SK-N-SH (cell line): ENCODE measurements at regions not wholly inside any gene's neighbourhood (a gene's known extent, or its start where the extent isn't known, plus 50 kb on each side); places are given as distances from the start of the nearest gene placed in this dataset.

ENCODE experiments used
- CTCF ChIA-PET: fragments of 300-600, 350-600 bp; formaldehyde crosslinking; extraction: SDS; loops from one replicate; lab custom pipeline; 2021; lab: Yijun Ruan, JAX
- POLR2A ChIA-PET: fragments of 350-600 bp; sonication (Branson Sonifier 250); formaldehyde crosslinking; extraction: SDS; loops from one replicate; lab custom pipeline; 2020; ENCODE audit warnings: antibody characterized with exemption, inconsistent platforms; lab: Yijun Ruan, JAX
- DNase-seq: peaks from one replicate; pipeline ENCODE4 v3.0.0; 2012
- H2AFZ ChIP-seq: fragments of 200-600 bp; sonication (generic); 2 replicates; pipeline ENCODE4 v1.8.1; 2016; ENCODE audit warnings: antibody characterized with exemption, mild to moderate bottlenecking, low read depth
- H3F3A ChIP-seq: fragments of 200-600 bp; sonication (generic); replicated peaks from 2 replicates; pipeline ENCODE3; 2016; ENCODE audit warnings: antibody characterized with exemption, mild to moderate bottlenecking; ENCODE audit not compliant: insufficient read depth
- H3K27ac ChIP-seq, 2 experiments: fragments of 200-500 bp in 1 of 2; fragments of 200-600 bp in 1 of 2; sonication (Bioruptor generic) in 1 of 2; sonication (generic), shearing (Covaris generic) in 1 of 2; 2 replicates each; pipeline versions ENCODE4 v1.5.1 to v1.6.1; 2014 to 2016; ENCODE audit warnings: low read depth in 2 of 2, inconsistent platforms in 1 of 2, low read length in 1 of 2, mild to moderate bottlenecking in 1 of 2, mixed read lengths in 1 of 2
- H3K27me3 ChIP-seq: fragments of 200-600 bp; sonication (generic), shearing (Covaris generic); 2 replicates; pipeline ENCODE4 v1.6.1; 2016; ENCODE audit warnings: mixed run types; ENCODE audit not compliant: insufficient read depth
- H3K36me3 ChIP-seq, 2 experiments: fragments of 200-500 bp in 1 of 2; fragments of 200-600 bp in 1 of 2; sonication (Bioruptor generic) in 1 of 2; sonication (generic) in 1 of 2; replicated peaks in 1 of 2; 2 replicates each; pipeline versions ENCODE3 to v1.5.1; 2014 to 2016; ENCODE audit warnings: low read length in 1 of 2, mild to moderate bottlenecking in 1 of 2; ENCODE audit not compliant: insufficient read depth in 2 of 2, control insufficient read depth in 1 of 2
- H3K4me1 ChIP-seq, 2 experiments: fragments of 200-500 bp in 1 of 2; fragments of 200-600 bp in 1 of 2; sonication (Bioruptor generic) in 1 of 2; sonication (generic), shearing (Covaris generic) in 1 of 2; 2 replicates each; pipeline versions ENCODE4 v1.5.1 to v1.6.1; 2014 to 2016; ENCODE audit warnings: low read depth in 1 of 2, low read length in 1 of 2, mixed run types in 1 of 2; ENCODE audit not compliant: insufficient read depth in 2 of 2, control insufficient read depth in 1 of 2
- H3K4me2 ChIP-seq: fragments of 200-600 bp; sonication (generic), shearing (Covaris generic); 2 replicates; pipeline ENCODE4 v1.6.1; 2017; ENCODE audit warnings: mixed run types
- H3K4me3 ChIP-seq, 2 experiments: fragments of 200-500 bp in 1 of 2; fragments of 200-600 bp in 1 of 2; sonication (Bioruptor generic) in 1 of 2; sonication (generic), shearing (Covaris generic) in 1 of 2; 2 replicates each; pipeline versions ENCODE4 v1.5.1 to v1.8.1; 2014 to 2016; ENCODE audit warnings: low read depth in 2 of 2, inconsistent platforms in 1 of 2, low read length in 1 of 2, mild to moderate bottlenecking in 1 of 2, mixed read lengths in 1 of 2, moderate library complexity in 1 of 2
- H3K79me2 ChIP-seq: fragments of 200-600 bp; sonication (generic); 2 replicates; pipeline ENCODE4 v1.8.1; 2017; ENCODE audit warnings: mild to moderate bottlenecking; ENCODE audit not compliant: insufficient read depth
- H3K9ac ChIP-seq: fragments of 200-600 bp; sonication (generic); 2 replicates; pipeline ENCODE4 v1.6.1; 2017; ENCODE audit warnings: mixed run types
- H3K9me2 ChIP-seq: fragments of 200-600 bp; sonication (generic); 2 replicates; pipeline ENCODE4 v1.6.1; 2017; ENCODE audit warnings: mixed run types
- H3K9me3 ChIP-seq: fragments of 200-600 bp; sonication (generic); 2 replicates; pipeline ENCODE4 v1.6.1; 2017; ENCODE audit warnings: mixed run types, mild to moderate bottlenecking, moderate library complexity
- H4K20me1 ChIP-seq: fragments of 200-600 bp; sonication (generic); 2 replicates; pipeline ENCODE4 v1.6.1; 2017; ENCODE audit warnings: mild to moderate bottlenecking, mixed run types; ENCODE audit not compliant: insufficient read depth
- CHD2 ChIP-seq: fragments of 150-350 bp; IDR thresholded peaks from 2 replicates; pipeline ENCODE4 v1.6.1; 2018; ENCODE audit warnings: low read length; ENCODE audit not compliant: partially characterized antibody
- CTCF ChIP-seq: fragments of 200-600 bp; sonication (generic); IDR thresholded peaks from 2 replicates; pipeline ENCODE4 v1.6.1; 2017; ENCODE audit warnings: antibody characterized with exemption, mild to moderate bottlenecking, moderate library complexity
- ELF1 ChIP-seq: IDR thresholded peaks from 2 replicates; pipeline ENCODE4 v1.4.0; 2012
- EP300 ChIP-seq, 2 experiments: IDR thresholded peaks; 2 replicates each; pipeline versions ENCODE4 v1.4.0 to v1.6.1; 2012; ENCODE audit warnings: borderline replicate concordance in 1 of 2, low read depth in 1 of 2, low read length in 1 of 2
- EZH2phosphoT487 ChIP-seq: fragments of 200-600 bp; sonication (generic); IDR thresholded peaks from 2 replicates; pipeline ENCODE4 v1.6.1; 2017; ENCODE audit warnings: low read depth, mixed run types, mild to moderate bottlenecking, antibody characterized with exemption, moderate library complexity, borderline replicate concordance
- GABPA ChIP-seq: IDR thresholded peaks from 2 replicates; pipeline ENCODE4 v1.4.0; 2012; ENCODE audit warnings: low read depth, mild to moderate bottlenecking
- MEF2A ChIP-seq: IDR thresholded peaks from 2 replicates; pipeline ENCODE4 v1.4.0; 2012; ENCODE audit warnings: low read depth, borderline replicate concordance
- MXI1 ChIP-seq: IDR thresholded peaks from 2 replicates; pipeline ENCODE4 v1.6.1; 2012; ENCODE audit warnings: mild to moderate bottlenecking, low read depth, low read length, improper control_type of control experiment
- NFIC ChIP-seq: IDR thresholded peaks from 2 replicates; pipeline ENCODE4 v1.4.0; 2012; ENCODE audit warnings: borderline replicate concordance
- PBX3 ChIP-seq: IDR thresholded peaks from 2 replicates; pipeline ENCODE4; 2012
- POLR2AphosphoS5 ChIP-seq: IDR thresholded peaks from 2 replicates; pipeline ENCODE4 v1.6.1; 2012; ENCODE audit warnings: low read depth, low read length
- RAD21 ChIP-seq: IDR thresholded peaks from 2 replicates; pipeline ENCODE4 v1.6.1; 2012; ENCODE audit warnings: mild to moderate bottlenecking, low read length
- RCOR1 ChIP-seq: fragments of 150-350 bp; IDR thresholded peaks from 2 replicates; pipeline ENCODE4 v1.6.1; 2017; ENCODE audit warnings: antibody characterized with exemption, low read length
- RFX5 ChIP-seq: IDR thresholded peaks from 2 replicates; pipeline ENCODE4 v1.6.1; 2012; ENCODE audit warnings: mild to moderate bottlenecking, improper control_type of control experiment, low read length
- SIN3A ChIP-seq: IDR thresholded peaks from 2 replicates; pipeline ENCODE4 v1.6.1; 2012; ENCODE audit warnings: low read depth, mild to moderate bottlenecking, low read length, moderate library complexity, borderline replicate concordance
- SMC3 ChIP-seq: IDR thresholded peaks from 2 replicates; pipeline ENCODE4 v1.6.1; 2012; ENCODE audit warnings: low read depth, low read length, improper control_type of control experiment
- TCF12 ChIP-seq: IDR thresholded peaks from 2 replicates; pipeline ENCODE4 v1.4.0; 2012
- TEAD4 ChIP-seq: IDR thresholded peaks from 2 replicates; pipeline ENCODE4 v1.4.0; 2012; ENCODE audit warnings: mild to moderate bottlenecking, borderline replicate concordance; ENCODE audit not compliant: insufficient read depth
- USF1 ChIP-seq: IDR thresholded peaks from 2 replicates; pipeline ENCODE4 v1.4.0; 2012; ENCODE audit warnings: low read depth, borderline replicate concordance
- YY1 ChIP-seq: IDR thresholded peaks from 2 replicates; pipeline ENCODE4 v1.4.0; 2012; ENCODE audit warnings: low read depth, mild to moderate bottlenecking
- ZBTB33 ChIP-seq: IDR thresholded peaks from 2 replicates; pipeline ENCODE4 v1.4.0; 2012; ENCODE audit warnings: low read depth, borderline replicate concordance
- WGBS: methylation state at CpG from one replicate; pipeline ENCODE4 v1.1.6; 2017; ENCODE audit warnings: low lambda C conversion rate; 5-methylcytosine and 5-hydroxymethylcytosine counted together

GRCh38 chr10:6707352-6707751, 127.3 kb upstream of the PRKCQ start (continued):
- TF ChIP-seq ZBTB33, result no peak
- no peak for TF ChIP-seq RFX5
- no peak for TF ChIP-seq CHD2

GRCh38 chr10:6706725-6707124, 126.6 kb upstream of the PRKCQ start:
- Histone ChIP-seq H3K27ac (no peak overlapping the region), H3K9ac (no peak overlapping the region), H3F3A (no peaks in the 10 kb centered on the region), H2AFZ (no peak overlapping the region), H3K9me2 (no peaks in the 10 kb centered on the region), H4K20me1 (no peaks in the 10 kb centered on the region), H3K36me3 (no peaks in the 10 kb centered on the region), H3K9me3 (no peaks in the 10 kb centered on the region; the same call in 1 of the 2 replicates), H3K4me2 (no peak overlapping the region), H3K27me3 (no peaks in the 10 kb centered on the region; the same call in 1 of the 2 replicates), H3K79me2 (no peaks in the 10 kb centered on the region), H3K4me1 (no peaks in the 10 kb centered on the region; a peak in 1 of 4 replicates), H3K4me3 (no peak overlapping the region)
- TF ChIP-seq TEAD4 (no peak), RFX5 (no peak), RAD21 (no peak), EZH2phosphoT487 (no peak), NFIC (no peak), SIN3A (no peak), CTCF (no peak), USF1 (no peak), RCOR1 (no peak), GABPA (no peak), PBX3 (no peak), TCF12 (no peak), POLR2AphosphoS5 (no peak), ELF1 (no peak), CHD2 (no peak), YY1 (no peak), EP300 (IDR thresholded peaks at IDR 0.05; ENCODE audit: borderline replicate concordance in 1 of 2, low read depth in 1 of 2, low read length in 1 of 2) (no peak), SMC3 (no peak), MXI1 (no peak), MEF2A (no peak)
- ChIA-PET POLR2A (no interaction called here), CTCF (no interaction called here)
- 59% methylated on average over 3 of the region's 4 CpGs for WGBS
- DNase-seq, result no peak
